Endodermal cell (in vitro differentiated cells): ENCODE measurements at regions not wholly inside any gene's neighbourhood (a gene's known extent, or its start where the extent isn't known, plus 50 kb on each side); places are given as distances from the start of the nearest gene placed in this dataset.

Experiments
- DNase-seq: peaks from one replicate; pipeline ENCODE4 v3.0.0-alpha.2; 2017
- H3K27ac ChIP-seq: 2 replicates; pipeline ENCODE4 v1.5.1; 2013; ENCODE audit warnings: mild to moderate bottlenecking, low read depth, low read length, moderate library complexity
- H3K27me3 ChIP-seq: 2 replicates; pipeline ENCODE4 v1.6.1; 2013; ENCODE audit warnings: mild to moderate bottlenecking, low read length, moderate library complexity; ENCODE audit not compliant: insufficient read depth, control insufficient read depth, poor library complexity, severe bottlenecking
- H3K36me3 ChIP-seq: 2 replicates; pipeline ENCODE4 v1.7.0; 2013; ENCODE audit warnings: mild to moderate bottlenecking, low read length, moderate library complexity; ENCODE audit not compliant: control insufficient read depth, insufficient read depth
- H3K4me1 ChIP-seq: one replicate; pipeline ENCODE4 v1.7.0; 2013; ENCODE audit warnings: low read length; ENCODE audit not compliant: control insufficient read depth, insufficient read depth
- H3K4me3 ChIP-seq: 2 replicates; pipeline ENCODE4 v1.5.1; 2013; ENCODE audit warnings: mild to moderate bottlenecking, low read length, moderate library complexity
- H3K9ac ChIP-seq: 2 replicates; pipeline ENCODE4 v1.6.1; 2013; ENCODE audit warnings: mild to moderate bottlenecking, low read length, moderate library complexity; ENCODE audit not compliant: poor library complexity, severe bottlenecking; ENCODE audit errors: extremely low read depth
- H3K9me3 ChIP-seq: 2 replicates; pipeline ENCODE4 v1.6.1; 2013; ENCODE audit warnings: mild to moderate bottlenecking, low read length, moderate library complexity; ENCODE audit not compliant: control insufficient read depth
- H3K27ac Mint-ChIP-seq: 2 replicates; pipeline ENCODE4 v1.8.0; 2020; ENCODE audit warnings: mixed read lengths
- H3K27me3 Mint-ChIP-seq: 2 replicates; pipeline ENCODE4 v1.8.0; 2021; ENCODE audit warnings: mild to moderate bottlenecking, mixed read lengths; ENCODE audit not compliant: insufficient read depth
- H3K36me3 Mint-ChIP-seq: 2 replicates; pipeline ENCODE4 v1.8.0; 2020; ENCODE audit warnings: low read depth, mixed read lengths
- H3K4me1 Mint-ChIP-seq: 2 replicates; pipeline ENCODE4 v1.8.0; 2020; ENCODE audit warnings: mixed read lengths
- H3K4me3 Mint-ChIP-seq: 2 replicates; pipeline ENCODE4 v1.8.0; 2020; ENCODE audit warnings: mild to moderate bottlenecking, moderate library complexity, mixed read lengths
- H3K9me3 Mint-ChIP-seq: 2 replicates; pipeline ENCODE4 v1.8.0; 2020; ENCODE audit warnings: mild to moderate bottlenecking, mixed read lengths
- WGBS, 2 experiments: methylation state at CpG; one replicate each; pipeline versions ENCODE4 v1.1.5 to v1.1.7; 2013; ENCODE audit warnings: missing lambda C conversion rate in 2 of 2, mixed read lengths in 1 of 2; ENCODE audit not compliant: insufficient coverage in 1 of 2, insufficient read length in 1 of 2; 5-methylcytosine and 5-hydroxymethylcytosine counted together
- TF ChIP-seq, protein P1 (sequence below): fragments of 200-600 bp; sonication (generic); conservative IDR thresholded peaks from 2 replicates; pipeline ENCODE4 v1.5.0; 2021; ENCODE audit warnings: antibody characterized with exemption, mild to moderate bottlenecking

DNA sequence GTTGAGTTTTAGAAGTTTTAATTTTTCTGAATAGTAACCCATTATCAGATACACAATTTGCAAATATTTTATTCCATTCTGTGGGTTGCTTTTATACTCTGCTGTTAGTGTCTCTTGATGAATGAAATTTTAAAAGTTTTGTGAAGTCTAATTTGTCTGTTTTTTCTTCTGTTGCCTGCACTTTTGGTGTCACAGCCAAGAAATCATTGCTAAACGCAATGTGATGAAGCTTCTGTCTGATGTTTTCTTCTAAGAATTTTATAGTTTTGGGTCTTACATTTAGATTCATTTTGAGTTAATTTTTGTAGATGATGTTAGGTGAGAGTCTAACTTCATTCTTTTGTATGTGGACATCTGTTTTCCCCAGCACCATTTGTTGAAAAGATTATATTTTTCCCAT, 330.0 kb upstream of the FOXK1 start:
- no peaks in the 10 kb centered on the region for H3K36me3 ChIP-seq
- Mint-ChIP-seq H3K27ac (no peak overlapping the region), H3K9me3 (peaks cover 73% of the 10 kb centered on the region), H3K36me3 (no peaks in the 10 kb centered on the region), H3K27me3 (no peaks in the 10 kb centered on the region), H3K4me1 (no peaks in the 10 kb centered on the region), H3K4me3 (no peak overlapping the region)
- H3K9me3 ChIP-seq, result peaks cover 49% of the 10 kb centered on the region
- TF ChIP-seq, protein P1, sequence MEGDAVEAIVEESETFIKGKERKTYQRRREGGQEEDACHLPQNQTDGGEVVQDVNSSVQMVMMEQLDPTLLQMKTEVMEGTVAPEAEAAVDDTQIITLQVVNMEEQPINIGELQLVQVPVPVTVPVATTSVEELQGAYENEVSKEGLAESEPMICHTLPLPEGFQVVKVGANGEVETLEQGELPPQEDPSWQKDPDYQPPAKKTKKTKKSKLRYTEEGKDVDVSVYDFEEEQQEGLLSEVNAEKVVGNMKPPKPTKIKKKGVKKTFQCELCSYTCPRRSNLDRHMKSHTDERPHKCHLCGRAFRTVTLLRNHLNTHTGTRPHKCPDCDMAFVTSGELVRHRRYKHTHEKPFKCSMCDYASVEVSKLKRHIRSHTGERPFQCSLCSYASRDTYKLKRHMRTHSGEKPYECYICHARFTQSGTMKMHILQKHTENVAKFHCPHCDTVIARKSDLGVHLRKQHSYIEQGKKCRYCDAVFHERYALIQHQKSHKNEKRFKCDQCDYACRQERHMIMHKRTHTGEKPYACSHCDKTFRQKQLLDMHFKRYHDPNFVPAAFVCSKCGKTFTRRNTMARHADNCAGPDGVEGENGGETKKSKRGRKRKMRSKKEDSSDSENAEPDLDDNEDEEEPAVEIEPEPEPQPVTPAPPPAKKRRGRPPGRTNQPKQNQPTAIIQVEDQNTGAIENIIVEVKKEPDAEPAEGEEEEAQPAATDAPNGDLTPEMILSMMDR, result no peak
- H3K4me1 ChIP-seq, result no peaks in the 10 kb centered on the region
- no peak overlapping the region for H3K4me3 ChIP-seq
- 80 to 91% methylated on average over 1 of the region's 1 CpG for WGBS, 2 experiments
- no peaks in the 10 kb centered on the region for H3K27me3 ChIP-seq
- H3K27ac ChIP-seq, result no peak overlapping the region
- no peak for DNase-seq
- H3K9ac ChIP-seq, result no peak overlapping the region

DNA sequence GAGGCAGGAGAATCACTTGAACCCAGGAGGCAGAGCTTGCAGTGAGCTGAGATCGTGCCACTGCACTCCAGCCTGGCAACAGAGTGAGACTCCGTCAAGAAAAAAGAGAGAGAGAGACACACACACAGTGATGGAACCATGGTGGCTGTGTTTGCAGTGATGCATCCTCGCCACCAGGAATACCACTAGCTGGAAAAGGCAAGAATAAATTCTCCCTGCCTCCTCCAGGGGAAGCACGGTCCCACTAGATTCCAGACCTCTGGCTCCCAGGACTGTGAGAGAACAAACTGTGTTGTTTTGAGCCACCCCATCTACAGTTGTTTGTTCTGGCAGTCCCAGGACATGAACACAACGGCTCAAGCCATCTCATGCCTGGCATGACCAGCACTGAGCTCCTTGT, 320.3 kb upstream of the FOXK1 start:
- Histone ChIP-seq H3K4me1 (no peaks in the 10 kb centered on the region), H3K4me3 (no peak overlapping the region), H3K9me3 (peaks cover 20% of the 10 kb centered on the region), H3K36me3 (no peaks in the 10 kb centered on the region), H3K9ac (no peak overlapping the region), H3K27ac (no peak overlapping the region), H3K27me3 (no peaks in the 10 kb centered on the region)
- Mint-ChIP-seq H3K4me1 (no peaks in the 10 kb centered on the region), H3K36me3 (peaks cover 2% of the 10 kb centered on the region), H3K27me3 (no peaks in the 10 kb centered on the region), H3K9me3 (peaks cover 55% of the 10 kb centered on the region), H3K4me3 (no peak overlapping the region), H3K27ac (no peak overlapping the region)
- TF ChIP-seq, protein P1, result peak; percentile 51
- WGBS, 2 experiments, result 69 to 80% methylated on average over 3 to 5 of the region's 5 CpGs
- peak; percentile 51 for DNase-seq

GRCh38 chr7:4383584-4383983, 298.5 kb upstream of the FOXK1 start:
- no peak for DNase-seq
- peaks cover 56% of the 10 kb centered on the region for H3K9me3 Mint-ChIP-seq
- peaks cover 3% of the 10 kb centered on the region for H3K27me3 Mint-ChIP-seq

More at GRCh38 chr7:4383584-4383983, 298.5 kb upstream of the FOXK1 start:
- Histone ChIP-seq H3K27ac (no peak overlapping the region), H3K4me3 (no peak overlapping the region), H3K27me3 (no peaks in the 10 kb centered on the region), H3K36me3 (no peaks in the 10 kb centered on the region), H3K9ac (no peak overlapping the region), H3K9me3 (peaks cover 24% of the 10 kb centered on the region), H3K4me1 (no peaks in the 10 kb centered on the region)
- WGBS, 2 experiments, result 88 to 91% methylated on average over 8 to 12 of the region's 12 CpGs
- Mint-ChIP-seq H3K4me1 (no peaks in the 10 kb centered on the region), H3K27ac (no peak overlapping the region), H3K36me3 (no peaks in the 10 kb centered on the region), H3K4me3 (no peak overlapping the region)
- TF ChIP-seq, protein P1, result no peak
